ENCODE measurements at regions not wholly inside any gene's neighbourhood (a gene's known extent, or its start where the extent isn't known, plus 50 kb on each side); places are given as distances from the start of the nearest gene placed in this dataset.

DNA sequence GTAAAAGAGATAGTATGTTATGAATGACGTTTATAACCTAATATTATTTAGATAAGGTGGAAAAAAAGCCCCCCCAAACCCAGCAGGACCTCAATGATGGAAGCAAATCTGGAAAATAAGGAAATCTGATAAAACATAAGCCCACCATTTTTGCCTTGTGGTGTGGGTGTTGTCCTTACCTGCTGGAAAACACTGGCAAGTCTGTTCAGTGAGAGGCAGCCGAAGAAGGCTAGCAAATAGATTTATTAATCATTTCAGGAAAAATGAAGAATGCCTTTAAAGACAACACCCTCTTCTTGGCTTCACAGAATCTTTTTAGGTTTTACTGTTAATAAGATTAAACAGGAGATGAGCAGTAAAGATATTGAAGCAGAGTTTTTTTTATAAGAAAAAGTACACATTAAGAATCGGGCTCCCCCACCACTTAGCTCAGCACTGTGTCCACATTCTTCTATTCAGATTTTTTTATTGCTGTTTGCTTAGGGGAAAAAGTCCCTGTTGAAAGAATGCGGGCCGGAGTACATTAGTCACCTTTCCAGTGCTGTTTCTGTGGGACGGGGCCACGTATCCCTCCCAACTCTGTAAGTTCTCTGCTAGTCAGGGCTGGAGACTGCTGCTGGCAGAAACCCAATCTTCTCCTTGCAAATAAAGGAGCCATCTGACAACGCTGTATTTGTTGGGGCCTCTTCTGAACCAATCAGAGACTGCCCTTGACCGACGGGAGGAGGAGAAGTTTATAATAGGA, 104.1 kb downstream of the EVX1 start:
- CTCF ChIA-PET: no interaction called here
- ATAC-seq (no peak), DNase-seq (no peak)
- H3K27me3 Mint-ChIP-seq: peaks cover 21% of the 10 kb centered on the region
- no peaks in the 10 kb centered on the region for H3K4me1 Mint-ChIP-seq
- H3K9me3 Mint-ChIP-seq (ENCODE audit: low read depth): no peaks in the 10 kb centered on the region
- H3K36me3 Mint-ChIP-seq: no peaks in the 10 kb centered on the region
- H3K27ac Mint-ChIP-seq: no peak overlapping the region
- no peak overlapping the region for H3K4me3 Mint-ChIP-seq

DNA sequence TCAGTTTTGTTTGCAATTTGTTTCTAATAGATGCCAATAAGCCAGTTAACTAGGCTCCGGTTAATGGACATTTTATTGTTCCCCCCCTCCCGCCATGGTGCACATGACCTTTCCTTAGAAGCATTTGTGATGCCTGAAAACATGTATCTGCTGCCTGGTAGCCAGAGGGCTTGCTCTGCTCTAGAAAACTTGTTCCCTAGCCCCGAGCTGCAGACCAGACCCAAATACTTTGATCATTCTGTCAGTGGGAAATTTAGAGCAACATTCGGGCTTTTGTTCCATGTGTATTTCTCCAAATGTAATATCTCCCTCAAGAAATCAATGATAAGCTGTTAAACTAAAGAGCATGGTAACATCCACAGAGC, 104.7 kb downstream of the EVX1 start:
- Mint-ChIP-seq H3K27ac (no peak overlapping the region), H3K36me3 (no peaks in the 10 kb centered on the region), H3K9me3 (ENCODE audit: low read depth) (no peaks in the 10 kb centered on the region), H3K27me3 (peaks cover 21% of the 10 kb centered on the region), H3K4me3 (no peak overlapping the region), H3K4me1 (no peaks in the 10 kb centered on the region)
- ATAC-seq: no peak
- DNase-seq: no peak
- CTCF ChIA-PET: no interaction called here

DNA sequence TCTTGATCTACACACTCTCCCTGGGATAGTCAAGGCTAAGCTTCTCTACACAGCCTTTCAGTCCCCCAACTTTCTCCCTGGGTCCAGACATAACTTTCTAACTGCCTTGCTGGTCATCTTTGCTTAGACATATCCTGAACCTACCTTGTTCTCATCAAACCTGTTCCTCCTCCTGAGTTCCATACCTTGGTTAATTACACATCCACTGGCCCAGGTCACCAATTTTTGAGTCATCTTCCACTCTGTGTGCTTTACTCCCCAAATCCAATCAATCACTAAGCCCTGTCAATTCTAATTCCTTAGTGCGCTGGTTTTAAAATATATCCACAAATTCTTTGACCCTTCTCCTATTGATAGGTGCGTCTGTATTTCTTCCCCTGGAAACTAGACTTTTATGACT, 107.0 kb downstream of the EVX1 start:
- CTCF ChIA-PET: no interaction called here
- Mint-ChIP-seq H3K4me1 (no peaks in the 10 kb centered on the region), H3K27me3 (peaks cover 23% of the 10 kb centered on the region), H3K27ac (no peak overlapping the region), H3K9me3 (ENCODE audit: low read depth) (no peaks in the 10 kb centered on the region), H3K4me3 (no peak overlapping the region), H3K36me3 (no peaks in the 10 kb centered on the region)
- no peak for ATAC-seq
- no peak for DNase-seq

DNA sequence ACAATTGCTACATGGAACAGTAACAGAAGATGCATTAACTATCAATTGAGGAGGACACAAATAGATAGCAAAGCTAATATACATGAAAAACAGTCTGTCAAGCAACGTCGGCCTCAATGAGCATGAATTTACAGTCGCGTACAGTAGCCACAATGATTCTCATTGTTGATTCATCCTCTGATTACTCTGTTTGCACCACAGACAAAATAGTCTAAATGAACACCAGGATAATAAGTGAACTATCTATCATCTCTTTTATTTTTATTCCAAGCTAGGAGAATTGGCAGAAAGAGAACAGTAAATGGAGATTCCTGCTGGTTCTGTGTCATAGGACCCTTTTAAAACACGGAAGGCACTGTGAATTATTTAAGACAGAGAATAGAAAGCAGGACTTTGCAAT, 108.5 kb downstream of the EVX1 start:
- no peak overlapping the region for H3K27ac Mint-ChIP-seq
- no peaks in the 10 kb centered on the region for H3K36me3 Mint-ChIP-seq
- DNase-seq: no peak
- CTCF ChIA-PET: no interaction called here
- peaks cover 24% of the 10 kb centered on the region for H3K27me3 Mint-ChIP-seq
- no peak overlapping the region for H3K4me3 Mint-ChIP-seq
- H3K4me1 Mint-ChIP-seq: no peaks in the 10 kb centered on the region
- ATAC-seq: no peak
- H3K9me3 Mint-ChIP-seq (ENCODE audit: low read depth): no peaks in the 10 kb centered on the region

DNA sequence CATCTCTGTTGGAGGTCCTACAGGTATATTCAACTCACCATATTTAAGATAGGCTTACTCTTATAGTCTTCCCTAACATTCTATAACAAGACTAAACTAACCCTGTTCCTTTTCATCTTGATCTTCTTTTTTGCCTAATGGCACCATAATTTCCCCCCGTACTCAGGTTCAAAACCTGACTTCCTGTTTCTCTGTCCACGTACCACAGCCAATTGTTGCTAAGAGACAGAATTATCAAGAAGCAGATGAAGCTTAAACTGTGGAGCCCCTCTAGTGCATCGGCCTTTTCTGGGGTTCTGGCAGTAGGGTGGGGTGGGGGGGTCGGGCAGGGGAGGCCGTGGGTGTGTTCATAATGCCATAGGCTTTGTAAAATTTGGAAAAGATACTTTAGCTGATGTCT, 109.2 kb downstream of the EVX1 start:
- no peaks in the 10 kb centered on the region for H3K9me3 Mint-ChIP-seq (ENCODE audit: low read depth)
- no peak overlapping the region for H3K27ac Mint-ChIP-seq
- no peak overlapping the region for H3K4me3 Mint-ChIP-seq
- H3K4me1 Mint-ChIP-seq: no peaks in the 10 kb centered on the region
- no peak for DNase-seq
- CTCF ChIA-PET: no interaction called here
- H3K36me3 Mint-ChIP-seq: no peaks in the 10 kb centered on the region
- H3K27me3 Mint-ChIP-seq: peaks cover 24% of the 10 kb centered on the region
- ATAC-seq: no peak

DNA sequence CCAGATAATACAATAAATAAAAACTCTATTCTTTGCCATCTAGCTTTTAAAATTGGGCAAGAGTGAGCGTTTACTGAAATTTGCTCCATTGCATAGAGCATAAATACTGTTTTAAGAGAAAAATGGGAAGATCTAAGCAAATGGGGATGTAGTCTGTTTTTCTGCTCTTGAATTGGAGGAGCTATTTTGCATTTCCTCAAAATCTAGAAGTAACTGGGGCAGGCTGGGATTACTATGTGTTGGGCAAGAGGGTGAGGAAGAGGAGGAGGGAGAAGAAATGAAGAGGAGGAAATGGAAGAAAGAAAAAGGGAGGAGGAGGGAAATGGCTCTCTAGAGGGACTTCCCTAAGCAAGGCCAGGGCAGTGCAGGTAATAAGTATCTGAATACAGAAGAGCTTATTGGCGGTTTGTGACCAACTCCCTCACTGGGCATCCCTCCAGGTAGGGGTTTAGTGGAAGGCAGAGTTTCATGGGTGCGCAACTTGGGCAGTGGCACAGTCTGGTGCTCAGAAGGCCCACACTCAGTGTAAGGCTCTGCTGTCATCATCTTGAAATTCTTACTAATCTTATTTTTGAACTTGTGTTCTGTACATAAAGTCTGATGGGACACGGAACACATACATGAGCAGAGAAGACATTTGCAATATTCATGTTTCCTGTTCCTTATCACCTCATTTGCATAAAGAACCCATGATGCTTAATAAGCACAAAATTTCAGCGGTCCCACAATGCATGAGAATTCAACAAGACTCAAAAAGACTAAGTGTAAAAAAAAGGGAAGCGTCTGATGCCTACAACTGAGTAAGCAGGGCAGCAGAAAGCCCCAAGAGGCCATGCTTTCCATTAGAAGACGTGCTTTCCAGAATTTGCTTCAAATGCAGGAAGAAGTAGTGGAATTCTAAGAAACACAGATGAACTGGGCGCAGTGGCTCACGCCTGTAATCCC, 116.9 kb downstream of the EVX1 start:
- Mint-ChIP-seq H3K36me3 (no peaks in the 10 kb centered on the region), H3K27ac (no peak overlapping the region), H3K27me3 (peaks cover 24% of the 10 kb centered on the region), H3K9me3 (ENCODE audit: low read depth) (no peaks in the 10 kb centered on the region), H3K4me3 (no peak overlapping the region), H3K4me1 (no peaks in the 10 kb centered on the region)
- CTCF ChIA-PET: no interaction called here
- ATAC-seq (no peak), DNase-seq (no peak)

DNA sequence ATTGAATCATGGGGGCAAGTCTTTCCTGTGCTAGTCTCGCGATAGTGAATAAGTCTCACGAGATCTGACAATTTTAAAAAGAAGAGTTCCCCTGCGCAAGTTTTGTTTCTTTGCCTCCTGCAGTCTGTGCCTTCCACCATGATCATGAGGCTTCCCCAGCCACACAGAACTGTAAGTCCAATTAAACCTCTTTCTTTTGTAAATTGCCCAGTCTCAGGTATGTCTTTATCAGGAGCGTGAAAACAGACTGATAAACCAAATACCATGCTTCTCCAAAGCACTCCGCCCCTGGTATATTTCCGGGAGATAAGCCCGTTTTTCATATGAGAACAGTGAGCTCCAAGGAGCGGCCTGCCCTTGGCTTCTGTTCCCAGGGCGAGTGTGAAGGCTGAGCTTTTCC, 118.9 kb downstream of the EVX1 start:
- H3K27me3 Mint-ChIP-seq: peaks cover 23% of the 10 kb centered on the region

DNA sequence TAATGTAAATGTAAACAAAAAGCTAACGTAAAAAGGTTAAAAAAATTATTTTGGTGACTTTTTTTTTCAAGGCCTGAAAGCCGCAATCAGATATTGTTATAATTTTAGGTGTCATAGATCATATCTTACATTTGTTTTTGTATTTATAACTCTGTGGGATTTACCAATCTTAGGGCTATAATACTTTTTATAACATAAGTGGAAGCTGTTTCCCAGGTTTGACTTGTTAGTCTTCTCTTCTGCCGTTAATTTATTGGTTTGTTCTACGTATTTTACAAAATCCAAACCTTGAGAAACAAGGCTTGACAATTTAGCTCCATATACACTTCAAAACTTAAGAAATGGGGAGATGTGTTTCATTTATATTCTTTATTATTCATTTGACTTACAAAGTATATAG, 119.4 kb downstream of the EVX1 start:
- Mint-ChIP-seq H3K36me3 (no peaks in the 10 kb centered on the region), H3K27ac (no peak overlapping the region), H3K4me3 (no peak overlapping the region), H3K9me3 (ENCODE audit: low read depth) (no peaks in the 10 kb centered on the region), H3K27me3 (peaks cover 23% of the 10 kb centered on the region), H3K4me1 (no peaks in the 10 kb centered on the region)
- ATAC-seq: no peak
- CTCF ChIA-PET: no interaction called here
- no peak for DNase-seq

More for the DNA sequence above, 118.9 kb downstream of the EVX1 start:
- H3K27ac Mint-ChIP-seq: no peak overlapping the region
- no peak overlapping the region for H3K4me3 Mint-ChIP-seq
- no peaks in the 10 kb centered on the region for H3K4me1 Mint-ChIP-seq
- no peaks in the 10 kb centered on the region for H3K9me3 Mint-ChIP-seq (ENCODE audit: low read depth)
- ATAC-seq (no peak), DNase-seq (no peak)
- no peaks in the 10 kb centered on the region for H3K36me3 Mint-ChIP-seq
- CTCF ChIA-PET: no interaction called here

DNA sequence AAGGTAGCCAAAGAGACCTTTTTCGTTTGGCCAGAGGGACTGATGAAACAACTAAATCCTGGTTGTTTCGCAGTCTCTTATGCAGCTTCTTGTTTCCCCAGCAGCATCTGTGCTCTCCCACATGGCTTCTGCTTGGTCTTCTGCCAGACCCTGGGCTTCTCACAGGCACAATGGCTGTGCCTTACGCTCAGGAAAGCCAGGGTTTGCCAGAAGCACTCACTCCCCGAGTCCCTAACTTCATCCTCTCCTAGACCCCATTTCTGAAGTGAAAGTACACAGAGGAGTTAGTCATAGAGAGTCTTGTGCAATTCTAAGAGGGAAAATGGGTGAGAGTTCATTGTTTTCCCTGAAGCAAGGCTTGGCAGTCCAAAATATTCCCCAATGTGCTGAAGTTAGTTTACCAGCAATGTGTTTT, 121.7 kb downstream of the EVX1 start:
- Mint-ChIP-seq H3K4me1 (no peaks in the 10 kb centered on the region), H3K27me3 (peaks cover 10% of the 10 kb centered on the region), H3K4me3 (no peak overlapping the region), H3K27ac (no peak overlapping the region), H3K36me3 (no peaks in the 10 kb centered on the region), H3K9me3 (ENCODE audit: low read depth) (no peaks in the 10 kb centered on the region)
- CTCF ChIA-PET: no interaction called here
- DNase-seq: no peak
- ATAC-seq: no peak

DNA sequence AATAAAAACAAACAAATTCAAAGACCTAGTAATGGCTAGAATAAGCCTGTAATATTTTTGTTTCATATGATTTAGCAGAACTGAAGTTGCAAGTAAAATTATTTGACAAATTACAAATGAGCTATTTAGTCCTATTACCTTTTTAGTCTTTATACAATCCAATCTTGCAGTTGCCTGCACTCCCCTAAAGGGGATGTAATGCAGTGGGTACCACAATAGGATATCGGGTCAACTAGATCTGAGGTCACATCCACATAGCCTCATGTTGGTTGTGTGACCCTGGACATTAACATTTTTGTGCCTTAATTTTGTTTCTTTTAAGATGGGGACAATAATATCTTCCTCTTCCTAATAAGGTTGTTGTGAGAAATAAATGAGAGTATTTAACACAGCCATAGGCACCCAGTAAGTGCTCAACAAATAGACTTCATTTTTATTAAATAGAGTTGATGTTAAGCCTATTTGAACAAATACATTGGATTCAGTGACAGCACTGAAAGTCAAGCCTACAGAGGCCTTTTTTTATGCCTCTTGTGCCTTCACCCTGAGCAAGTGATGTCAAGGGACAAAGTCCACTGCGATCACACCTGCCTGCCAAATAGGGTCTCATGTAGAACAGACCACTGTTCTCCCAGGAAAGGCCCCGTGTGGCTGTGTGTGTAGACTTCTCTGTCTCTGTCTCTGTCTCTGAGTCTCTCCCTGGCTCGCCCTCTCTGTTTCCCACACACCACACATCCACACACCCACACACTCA, 124.8 kb downstream of the EVX1 start:
- Mint-ChIP-seq H3K27me3 (peaks cover 14% of the 10 kb centered on the region), H3K4me3 (no peak overlapping the region), H3K9me3 (ENCODE audit: low read depth) (no peaks in the 10 kb centered on the region), H3K4me1 (no peaks in the 10 kb centered on the region), H3K36me3 (no peaks in the 10 kb centered on the region), H3K27ac (no peak overlapping the region)
- DNase-seq (no peak), ATAC-seq (no peak)
- CTCF ChIA-PET: no interaction called here

DNA sequence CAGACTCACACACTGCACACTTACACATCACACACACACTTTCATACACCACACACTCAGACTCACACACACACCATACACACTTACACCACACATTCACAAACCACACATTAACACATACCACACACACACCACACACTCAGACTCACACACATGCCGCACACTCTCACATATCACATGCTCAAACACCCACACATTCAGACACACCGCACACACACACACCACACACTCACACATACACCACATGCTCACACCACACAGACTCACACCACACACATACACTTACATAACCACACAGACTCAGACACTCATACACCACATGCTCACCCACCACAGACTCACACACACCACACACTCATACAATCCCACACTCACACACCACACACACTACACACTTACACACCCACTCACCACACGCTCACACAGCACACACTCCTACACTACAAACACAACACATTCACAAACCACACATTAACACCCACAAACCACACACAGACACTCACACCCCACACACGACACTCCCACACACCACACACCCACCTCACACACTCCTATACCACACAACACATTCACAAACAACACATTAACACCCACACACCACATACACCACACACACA, 125.4 kb downstream of the EVX1 start:
- H3K36me3 Mint-ChIP-seq: no peaks in the 10 kb centered on the region
- no peak overlapping the region for H3K27ac Mint-ChIP-seq
- H3K4me3 Mint-ChIP-seq: no peak overlapping the region
- peaks cover 10% of the 10 kb centered on the region for H3K27me3 Mint-ChIP-seq
- ATAC-seq: no peak
- no peak for DNase-seq
- CTCF ChIA-PET: no interaction called here
- H3K9me3 Mint-ChIP-seq (ENCODE audit: low read depth): no peaks in the 10 kb centered on the region
- H3K4me1 Mint-ChIP-seq: no peaks in the 10 kb centered on the region

DNA sequence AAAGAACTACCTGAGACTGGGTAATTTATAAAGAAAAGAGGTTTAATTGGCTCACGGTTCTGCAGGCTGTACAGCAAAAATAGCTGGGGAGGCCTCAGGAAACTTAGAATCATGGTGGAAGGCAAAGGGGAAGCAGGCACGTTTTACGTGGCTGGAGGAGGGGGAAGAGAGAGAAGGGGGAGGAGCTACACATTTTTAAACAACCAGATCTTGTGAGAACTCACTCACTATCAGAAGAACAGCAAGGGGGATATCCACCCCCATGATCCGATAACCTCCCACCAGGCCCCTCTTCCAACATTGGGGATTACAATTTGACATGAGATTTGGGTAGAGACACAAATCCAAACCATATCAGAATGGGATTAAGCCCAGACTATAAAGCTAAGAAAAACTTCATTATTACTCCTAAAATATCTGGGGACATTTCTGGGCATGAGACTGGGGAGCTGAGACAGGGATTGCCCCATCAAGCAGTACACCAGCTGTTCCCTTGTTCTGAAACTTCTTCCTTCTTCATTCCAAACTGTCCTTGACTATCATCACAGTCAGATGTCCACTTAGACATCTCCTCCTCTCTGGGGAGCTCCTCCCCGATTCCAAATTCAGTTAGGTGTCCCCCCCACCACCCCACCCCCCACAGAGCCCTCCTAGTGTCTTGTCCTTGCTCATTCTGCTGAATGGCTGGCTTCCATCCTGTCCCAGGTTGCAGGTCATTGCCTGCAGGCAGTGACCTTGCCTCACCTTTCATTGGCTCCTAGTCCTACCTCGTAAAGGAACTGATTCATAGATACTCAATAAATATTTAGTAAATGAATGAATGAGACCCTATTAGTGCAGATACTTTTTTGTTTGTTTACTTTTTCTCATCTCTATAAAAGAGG, 132.6 kb downstream of the EVX1 start:
- CTCF ChIA-PET: no interaction called here
- Mint-ChIP-seq H3K9me3 (ENCODE audit: low read depth) (no peaks in the 10 kb centered on the region), H3K36me3 (no peaks in the 10 kb centered on the region), H3K27me3 (peaks cover 21% of the 10 kb centered on the region), H3K4me3 (no peak overlapping the region), H3K4me1 (no peaks in the 10 kb centered on the region), H3K27ac (no peak overlapping the region)
- no peak for ATAC-seq
- no peak for DNase-seq

DNA sequence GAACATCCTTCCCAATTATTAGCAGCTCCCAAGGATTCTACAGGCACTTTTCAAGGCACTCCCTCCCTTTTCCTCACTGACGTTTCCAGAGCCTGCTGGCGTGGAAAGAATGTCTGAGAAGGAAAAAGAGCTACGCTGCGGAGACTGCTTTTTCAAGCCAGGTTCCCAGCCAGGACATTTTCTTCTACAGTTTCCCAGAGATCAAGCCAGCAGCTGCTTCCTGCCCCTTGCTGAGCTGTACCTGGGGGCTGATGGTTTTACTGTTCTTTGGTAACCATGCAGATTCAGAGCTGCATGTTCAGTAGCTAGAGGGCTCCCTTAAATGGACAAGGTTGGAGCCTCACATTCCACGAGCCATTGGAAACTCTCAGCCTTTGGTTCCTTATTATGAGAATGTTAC, 133.4 kb downstream of the EVX1 start:
- H3K27ac Mint-ChIP-seq: no peak overlapping the region
- H3K36me3 Mint-ChIP-seq: no peaks in the 10 kb centered on the region
- no peak for DNase-seq
- CTCF ChIA-PET: no interaction called here
- H3K4me1 Mint-ChIP-seq: no peaks in the 10 kb centered on the region
- no peak for ATAC-seq
- no peaks in the 10 kb centered on the region for H3K9me3 Mint-ChIP-seq (ENCODE audit: low read depth)
- H3K27me3 Mint-ChIP-seq: peaks cover 21% of the 10 kb centered on the region
- H3K4me3 Mint-ChIP-seq: no peak overlapping the region
